Testis (tissue), 2 donors: ENCODE measurements at regions not wholly inside any gene's neighbourhood (a gene's known extent, or its start where the extent isn't known, plus 50 kb on each side); places are given as distances from the start of the nearest gene placed in this dataset.

ENCODE experiments used
- DNase-seq: peaks from one replicate; pipeline ENCODE4 v3.0.0-alpha.2; 2019
- H3K27ac ChIP-seq, 2 donors: fragments of 200-600 bp; sonication (generic); one replicate each; pipeline ENCODE4 v1.5.1; 2019
- H3K27me3 ChIP-seq: fragments of 200-600 bp; sonication (generic); one replicate; pipeline ENCODE4 v1.5.1; 2019
- H3K36me3 ChIP-seq: fragments of 200-600 bp; sonication (generic); one replicate; pipeline ENCODE4 v1.5.1; 2017; ENCODE audit warnings: low read depth; ENCODE audit errors: missing control alignments
- H3K4me1 ChIP-seq: fragments of 200-600 bp; sonication (generic); one replicate; pipeline ENCODE4 v1.5.1; 2019
- H3K4me3 ChIP-seq, 2 donors: fragments of 200-600 bp; sonication (generic); one replicate each; pipeline ENCODE4 v1.5.1; 2017 to 2019
- H3K9me3 ChIP-seq: fragments of 200-600 bp; sonication (generic); one replicate; pipeline ENCODE4 v1.5.1; 2017
- CTCF ChIP-seq, 3 experiments: fragments of 450-650 bp in 2 of 3; fragments of 200-600 bp in 1 of 3; sonication (generic) in 1 of 3; IDR thresholded peaks; one replicate each; pipeline ENCODE4 v1.5.1; 2016 to 2019; ENCODE audit warnings: antibody characterized with exemption in 3 of 3, mild to moderate bottlenecking in 2 of 3, moderate library complexity in 1 of 3
- POLR2A ChIP-seq: fragments of 450-650 bp; IDR thresholded peaks from one replicate; pipeline ENCODE4 v1.6.1; 2017; ENCODE audit warnings: antibody characterized with exemption, mild to moderate bottlenecking, moderate library complexity
- WGBS, 2 donors: methylation state at CpG; one replicate each; pipeline ENCODE4 v1.1.5; 2018; 5-methylcytosine and 5-hydroxymethylcytosine counted together
- intact Hi-C: fragments of 100-400 bp; cut with DNase I; formaldehyde crosslinking; loops from one replicate; pipeline ENCODE4 v1.15.1; 2023; ENCODE audit warnings: low total_unique reads

GRCh38 chr2:8316356-8316755 lies 365.5 kb upstream of the ID2 start:
- Histone ChIP-seq H3K9me3 (no peaks in the 10 kb centered on the region), H3K4me3 (no peak overlapping the region), H3K4me1 (no peaks in the 10 kb centered on the region), H3K27ac (no peak overlapping the region), H3K36me3 (no peaks in the 10 kb centered on the region), H3K27me3 (no peaks in the 10 kb centered on the region)
- intact Hi-C loops: no loop called here
- TF ChIP-seq POLR2A: no peak
- TF ChIP-seq CTCF (IDR thresholded peaks at IDR 0.05): no peak
- no peak for DNase-seq
- 68 to 71% methylated on average over 1 of the region's 1 CpG for WGBS, 2 donors

GRCh38 chr2:8317418-8317817 lies 364.4 kb upstream of the ID2 start:
- intact Hi-C loops: no loop called here
- Histone ChIP-seq H3K9me3 (no peaks in the 10 kb centered on the region), H3K4me3 (no peak overlapping the region), H3K27me3 (no peaks in the 10 kb centered on the region), H3K4me1 (no peaks in the 10 kb centered on the region), H3K36me3 (no peaks in the 10 kb centered on the region), H3K27ac (no peak overlapping the region)
- no peak for TF ChIP-seq POLR2A
- no peak for TF ChIP-seq CTCF (IDR thresholded peaks at IDR 0.05)
- 85 to 86% methylated on average over 10 of the region's 10 CpGs for WGBS, 2 donors
- DNase-seq: no peak

GRCh38 chr2:8319219-8319618 lies 362.6 kb upstream of the ID2 start:
- intact Hi-C loops: no loop called here
- Histone ChIP-seq H3K27ac (no peak overlapping the region), H3K36me3 (no peaks in the 10 kb centered on the region), H3K4me1 (no peaks in the 10 kb centered on the region), H3K4me3 (no peak overlapping the region), H3K9me3 (no peaks in the 10 kb centered on the region), H3K27me3 (no peaks in the 10 kb centered on the region)
- no peak for DNase-seq
- TF ChIP-seq CTCF (IDR thresholded peaks at IDR 0.05): no peak
- no peak for TF ChIP-seq POLR2A
- 64 to 94% methylated on average over 2 of the region's 2 CpGs for WGBS, 2 donors

GRCh38 chr2:8320311-8321066 lies 361.4 kb upstream of the ID2 start:
- no peak overlapping the region for H3K27ac ChIP-seq
- H3K27me3 ChIP-seq: no peaks in the 10 kb centered on the region
- no peak for TF ChIP-seq CTCF (IDR thresholded peaks at IDR 0.05)
- TF ChIP-seq POLR2A: no peak
- WGBS, 2 donors: 85 to 90% methylated on average over 6 of the region's 6 CpGs
- no peak for DNase-seq
- no peaks in the 10 kb centered on the region for H3K9me3 ChIP-seq
- H3K4me3 ChIP-seq: no peak overlapping the region
- no peaks in the 10 kb centered on the region for H3K4me1 ChIP-seq
- intact Hi-C loops: no loop called here
- H3K36me3 ChIP-seq: no peaks in the 10 kb centered on the region

- intact Hi-C loops: no loop called here
- H3K27ac ChIP-seq: no peak overlapping the region
- no peak for DNase-seq
- no peaks in the 10 kb centered on the region for H3K9me3 ChIP-seq
- H3K36me3 ChIP-seq: no peaks in the 10 kb centered on the region
- TF ChIP-seq POLR2A (no peak), CTCF (IDR thresholded peaks at IDR 0.05) (no peak)
- H3K27me3 ChIP-seq: no peaks in the 10 kb centered on the region
- H3K4me1 ChIP-seq: no peaks in the 10 kb centered on the region
- 61 to 72% methylated on average over 4 of the region's 4 CpGs for WGBS, 2 donors
- no peak overlapping the region for H3K4me3 ChIP-seq
Observed at GRCh38 chr2:8322634-8323033, 359.2 kb upstream of the ID2 start.
